ENCODE measurements at regions not wholly inside any gene's neighbourhood (a gene's known extent, or its start where the extent isn't known, plus 50 kb on each side); places are given as distances from the start of the nearest gene placed in this dataset.
"Not testable (repeated sequence)": the region's sequence is repeated elsewhere in the genome, so short reads cannot be mapped to it uniquely, and the experiment has no call there.

DNA sequence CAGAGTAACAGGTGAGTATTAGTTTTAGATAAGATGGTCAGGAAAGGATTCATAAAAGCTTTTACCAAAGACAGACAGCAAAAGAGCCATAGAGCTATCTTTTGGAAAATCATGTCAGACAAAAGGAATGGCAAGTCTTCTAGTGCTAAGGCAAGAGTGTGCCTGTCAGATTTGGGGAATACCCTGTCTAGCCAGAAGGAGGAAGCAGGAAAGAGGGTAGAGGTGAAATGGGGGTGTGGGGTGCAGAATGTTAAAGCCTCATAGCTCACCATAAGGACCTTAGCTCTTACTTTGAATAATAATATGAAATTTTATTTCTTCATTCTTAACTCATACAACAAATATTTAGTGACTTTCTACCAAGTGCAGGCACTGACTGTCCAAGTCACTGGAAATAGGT lies 512.1 kb upstream of the ROBO2 start:
- no peak for DNase-seq (ENCODE audit: low read depth)

DNA sequence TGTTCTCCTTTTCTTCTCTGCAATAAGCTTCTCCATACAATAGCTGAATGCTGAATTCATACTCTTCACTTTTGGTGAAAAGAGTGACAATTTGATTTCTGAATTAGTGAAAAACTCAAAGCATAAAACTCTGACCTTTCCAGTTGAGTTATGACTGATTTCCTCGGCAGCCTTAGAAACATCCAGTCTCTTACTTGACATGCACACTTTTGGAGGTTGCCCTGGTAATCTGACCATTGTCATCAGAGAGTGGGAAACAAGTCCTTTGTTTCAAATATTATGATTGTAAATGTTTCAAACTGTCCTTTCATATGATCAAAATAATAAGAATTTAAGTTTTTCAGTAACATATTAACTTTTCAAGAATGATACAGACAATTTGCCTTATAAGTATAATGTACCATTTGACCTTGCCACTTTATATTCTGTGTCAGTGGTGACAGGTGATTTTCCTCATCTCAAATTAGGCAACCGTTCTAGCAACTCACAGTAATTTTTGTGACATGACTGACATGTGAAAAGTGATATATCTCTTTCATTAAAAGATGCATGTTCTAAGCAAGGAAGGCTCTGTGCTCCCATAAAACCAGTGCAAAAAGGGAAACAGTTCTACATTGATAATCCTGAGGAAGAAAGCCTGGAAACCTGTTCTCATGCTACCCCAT lies 507.6 kb upstream of the ROBO2 start:
- DNase-seq (ENCODE audit: low read depth), result no peak

DNA sequence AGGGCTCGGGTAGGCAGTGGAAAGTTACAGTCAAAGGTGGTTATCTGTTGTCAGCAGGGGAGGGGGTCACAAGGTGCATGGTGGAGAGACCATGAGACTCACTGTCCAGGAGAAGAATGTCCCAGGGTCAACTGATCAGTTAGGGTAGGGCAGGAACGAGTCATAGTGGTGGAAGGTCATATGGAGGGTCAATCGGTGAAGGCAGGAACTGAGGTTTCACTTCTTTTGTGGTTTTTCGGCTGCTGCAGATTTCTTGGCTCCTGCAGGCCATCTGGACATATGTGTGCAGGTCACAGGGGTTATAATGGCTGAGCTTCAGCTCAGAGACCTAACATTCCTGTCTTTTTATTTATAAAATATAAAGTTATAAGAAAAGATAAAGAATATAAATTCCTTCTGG lies 506.2 kb upstream of the ROBO2 start:
- not testable (repeated sequence) for DNase-seq (ENCODE audit: low read depth)

DNA sequence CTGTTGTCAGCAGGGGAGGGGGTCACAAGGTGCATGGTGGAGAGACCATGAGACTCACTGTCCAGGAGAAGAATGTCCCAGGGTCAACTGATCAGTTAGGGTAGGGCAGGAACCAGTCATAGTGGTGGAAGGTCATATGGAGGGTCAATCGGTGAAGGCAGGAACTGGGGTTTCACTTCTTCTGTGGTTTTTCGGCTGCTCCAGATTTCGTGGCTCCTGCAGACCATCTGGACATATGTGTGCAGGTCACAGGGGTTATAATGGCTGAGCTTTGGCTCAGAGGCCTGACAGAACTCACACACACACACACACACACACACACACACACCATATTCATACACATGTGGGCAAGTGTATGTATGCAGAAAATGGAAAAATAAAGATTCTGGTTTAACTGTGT lies 502.0 kb upstream of the ROBO2 start:
- not testable (repeated sequence) for DNase-seq (ENCODE audit: low read depth)

DNA sequence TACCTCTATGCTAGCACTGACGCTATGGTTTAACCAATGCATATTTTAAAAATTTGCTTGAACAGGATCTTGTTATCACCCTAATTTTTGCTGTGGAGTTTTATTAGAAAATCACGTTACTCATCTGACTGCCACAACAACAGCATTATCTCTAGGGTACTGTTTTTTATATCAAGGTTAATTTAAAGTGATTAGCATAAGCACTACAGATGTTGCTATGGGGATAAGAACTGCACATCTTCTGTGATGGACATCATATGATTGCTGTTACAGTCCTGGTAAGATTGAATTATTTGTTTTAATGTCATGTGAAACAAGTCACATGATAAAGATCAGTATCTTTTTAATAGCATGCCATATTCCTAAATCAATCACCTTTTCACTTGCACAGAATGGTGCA lies 492.2 kb upstream of the ROBO2 start:
- no peak for DNase-seq (ENCODE audit: low read depth)

DNA sequence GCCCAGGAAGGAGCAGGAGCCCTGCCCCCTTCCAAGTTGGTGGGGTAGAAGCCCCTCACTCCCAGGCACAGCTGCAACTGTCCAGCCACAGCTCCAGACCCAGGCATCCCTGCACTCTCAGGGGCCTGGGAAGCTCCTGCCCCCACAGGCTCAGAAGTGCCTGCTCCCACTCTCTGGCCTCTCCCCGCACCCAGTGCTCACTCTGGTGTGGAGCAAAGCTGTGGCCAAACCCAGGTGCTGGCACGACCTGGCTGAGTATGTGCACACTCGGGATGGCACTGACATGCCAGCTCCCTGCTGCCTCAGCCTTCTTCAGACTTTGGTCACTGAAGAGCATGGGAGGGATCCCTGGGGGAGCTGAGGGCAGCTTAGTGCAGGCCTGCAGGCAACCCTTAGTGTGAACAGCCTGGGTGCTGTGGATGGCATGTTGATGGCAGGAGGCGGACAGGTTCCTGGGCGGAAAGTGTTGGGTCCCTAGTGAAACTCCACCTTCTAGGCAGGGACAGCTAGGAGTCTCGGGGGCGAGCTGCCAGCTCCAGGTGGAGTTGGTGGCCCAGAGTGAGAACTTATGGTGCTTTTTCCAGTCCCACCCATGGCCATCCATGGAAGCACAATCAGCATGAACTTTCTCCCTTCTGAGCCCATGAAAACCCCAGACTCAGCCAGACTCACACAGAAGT lies 489.2 kb upstream of the ROBO2 start:
- DNase-seq (ENCODE audit: low read depth), result no peak

DNA sequence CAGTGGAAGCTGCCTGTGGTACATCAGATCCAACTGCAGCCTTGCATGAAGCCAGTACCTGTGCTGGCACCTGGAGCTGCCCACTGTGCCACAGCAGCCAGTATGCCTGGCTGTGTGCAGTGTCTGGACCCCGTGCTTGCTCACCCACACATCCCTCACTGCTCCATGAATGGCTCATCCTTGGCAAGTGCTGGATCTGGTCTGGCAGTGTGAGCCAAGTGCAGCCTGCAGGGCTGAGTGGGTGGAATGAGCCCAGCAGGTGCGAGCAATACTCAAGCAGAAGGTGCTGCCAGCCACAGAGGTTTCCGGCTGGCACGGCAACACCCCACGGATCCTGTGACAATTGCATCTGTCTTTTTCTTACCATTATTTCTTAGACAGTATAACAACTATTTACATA lies 488.2 kb upstream of the ROBO2 start:
- no peak for DNase-seq (ENCODE audit: low read depth)

DNA sequence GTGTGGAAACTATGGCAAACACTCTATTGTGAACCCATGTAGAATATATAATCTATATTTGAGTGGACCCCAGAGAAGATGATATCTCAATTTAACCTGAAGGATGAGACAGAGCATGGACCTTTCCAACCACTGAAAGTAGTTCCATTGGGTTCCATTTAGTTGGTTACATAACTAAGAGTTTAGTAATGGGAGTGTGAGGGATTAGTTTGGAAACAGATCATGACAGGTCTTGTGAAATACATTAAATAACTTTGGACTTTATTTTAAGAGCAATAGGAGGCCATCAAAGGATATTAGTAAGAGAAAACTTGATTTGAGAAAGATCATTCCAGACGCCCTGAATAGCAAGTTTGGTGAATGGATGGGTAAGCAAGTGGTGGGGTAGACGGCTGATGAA lies 487.2 kb upstream of the ROBO2 start:
- no peak for DNase-seq (ENCODE audit: low read depth)

DNA sequence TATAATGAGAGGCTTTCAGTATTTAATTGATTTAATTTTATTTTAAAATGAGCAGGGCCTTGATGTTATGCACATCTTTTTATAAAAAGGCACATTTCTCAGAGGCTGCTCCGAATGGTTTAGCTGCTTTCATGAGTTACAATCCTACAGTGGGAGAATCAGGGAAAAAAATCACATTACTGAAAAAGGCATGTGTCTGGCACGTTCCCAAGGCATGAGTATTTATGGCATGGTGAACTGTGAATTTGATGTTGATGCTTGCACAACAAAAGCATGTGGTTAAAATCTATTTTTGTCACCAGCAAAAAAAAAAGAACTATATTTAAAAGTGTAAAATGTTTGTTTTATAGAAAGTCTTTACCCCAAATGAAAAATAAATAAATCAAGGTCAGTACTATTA lies 485.2 kb upstream of the ROBO2 start:
- DNase-seq (ENCODE audit: low read depth), result peak; percentile 53

DNA sequence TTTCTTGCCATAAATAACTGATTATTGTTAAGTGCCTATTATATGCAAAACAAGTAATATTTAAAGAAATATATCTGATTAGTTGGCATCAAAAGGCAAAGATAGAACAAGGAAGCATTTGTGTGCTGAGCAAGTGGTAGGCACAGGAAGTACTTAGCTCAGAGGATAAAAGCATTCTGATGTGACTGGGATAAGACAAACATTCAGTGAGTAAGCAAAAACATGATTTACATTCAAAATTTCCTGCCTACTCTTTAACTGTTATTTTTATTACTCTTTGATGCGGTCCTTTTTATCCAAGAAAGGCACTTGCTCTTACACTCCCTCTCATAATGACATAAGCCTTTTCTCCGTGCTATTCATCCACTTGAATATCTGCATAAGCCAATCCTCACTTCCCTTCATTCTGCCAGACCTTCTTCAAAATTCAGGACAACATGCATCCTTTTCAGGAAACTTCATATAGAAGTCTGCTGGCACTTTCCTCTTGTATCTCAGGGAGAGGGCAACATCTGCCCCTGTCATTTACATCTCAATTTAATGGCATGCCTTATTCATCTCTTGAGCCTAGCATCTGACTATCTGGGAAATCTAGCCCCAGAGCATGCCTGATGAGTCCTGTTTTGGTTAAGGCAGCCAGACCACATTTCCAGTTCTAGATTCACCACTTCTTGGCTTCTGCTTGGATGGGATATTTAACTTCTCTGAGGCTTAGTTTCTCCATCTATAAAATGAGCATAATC lies 478.2 kb upstream of the ROBO2 start:
- no peak for DNase-seq (ENCODE audit: low read depth)

DNA sequence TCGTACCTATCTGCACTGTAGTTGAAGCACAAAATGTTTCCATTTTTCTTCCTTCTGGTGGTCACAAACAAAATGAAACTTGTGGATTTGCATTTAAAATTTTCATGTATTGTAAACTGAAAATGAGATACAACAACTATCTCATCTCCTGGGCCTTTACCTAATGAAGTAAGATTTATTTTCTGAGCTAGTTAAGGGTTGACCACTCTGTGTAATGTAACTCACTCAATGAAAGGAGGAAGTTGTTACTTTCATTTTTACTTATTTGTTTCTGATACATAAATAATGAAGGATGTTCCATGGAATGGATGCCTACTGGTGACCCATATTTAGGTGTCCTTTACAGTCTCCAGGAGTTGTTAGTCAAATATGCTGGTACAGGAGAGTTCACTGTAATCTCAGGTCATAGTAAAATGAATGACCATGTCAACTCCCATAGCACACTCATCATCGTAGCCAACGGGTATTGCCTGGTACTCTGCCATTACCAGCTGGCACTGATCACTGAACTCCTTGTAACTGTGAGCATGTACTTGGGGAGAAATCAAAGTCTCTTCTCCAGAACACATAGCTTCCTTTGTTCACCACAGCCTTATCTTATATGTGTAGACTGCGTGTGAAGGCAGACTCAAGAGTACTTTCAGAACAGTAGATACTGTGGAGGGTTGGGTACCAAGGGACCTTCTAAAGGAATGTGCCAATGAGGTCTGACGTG lies 474.2 kb upstream of the ROBO2 start:
- no peak for DNase-seq (ENCODE audit: low read depth)

DNA sequence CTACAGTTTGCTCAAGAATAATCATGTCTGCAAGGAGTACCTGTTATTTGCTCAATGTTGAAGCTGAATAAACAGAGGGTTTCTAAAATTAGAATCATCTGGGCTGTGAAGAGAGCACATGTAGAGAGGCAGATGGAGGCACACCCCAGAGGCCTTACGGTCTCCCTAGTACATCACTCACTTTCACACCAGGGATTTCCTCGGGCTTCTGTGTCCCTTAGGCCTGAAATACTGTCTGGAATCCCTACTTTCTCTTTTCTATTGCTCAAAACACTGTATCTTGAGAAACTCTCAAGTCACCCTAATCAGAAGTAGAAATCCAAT lies 473.7 kb upstream of the ROBO2 start:
- no peak for DNase-seq (ENCODE audit: low read depth)

DNA sequence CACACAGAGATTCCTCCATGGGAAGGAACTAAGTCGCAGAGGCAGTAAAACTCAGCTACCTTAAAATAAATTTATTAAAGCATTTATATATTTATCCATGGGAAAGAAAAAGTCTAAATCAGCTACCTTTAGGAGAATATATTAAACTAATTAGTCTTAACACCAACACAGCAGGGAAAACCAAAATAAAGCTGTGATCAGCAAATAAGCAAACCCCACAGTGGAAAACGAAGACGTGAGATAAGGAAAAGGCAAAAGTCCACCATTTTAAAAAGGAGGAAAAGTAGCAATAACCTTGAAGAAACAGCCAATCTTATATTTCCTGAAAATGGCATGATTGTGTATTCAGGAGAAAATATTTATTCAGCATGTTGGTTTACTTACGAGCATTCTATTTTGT lies 473.0 kb upstream of the ROBO2 start:
- no peak for DNase-seq (ENCODE audit: low read depth)

DNA sequence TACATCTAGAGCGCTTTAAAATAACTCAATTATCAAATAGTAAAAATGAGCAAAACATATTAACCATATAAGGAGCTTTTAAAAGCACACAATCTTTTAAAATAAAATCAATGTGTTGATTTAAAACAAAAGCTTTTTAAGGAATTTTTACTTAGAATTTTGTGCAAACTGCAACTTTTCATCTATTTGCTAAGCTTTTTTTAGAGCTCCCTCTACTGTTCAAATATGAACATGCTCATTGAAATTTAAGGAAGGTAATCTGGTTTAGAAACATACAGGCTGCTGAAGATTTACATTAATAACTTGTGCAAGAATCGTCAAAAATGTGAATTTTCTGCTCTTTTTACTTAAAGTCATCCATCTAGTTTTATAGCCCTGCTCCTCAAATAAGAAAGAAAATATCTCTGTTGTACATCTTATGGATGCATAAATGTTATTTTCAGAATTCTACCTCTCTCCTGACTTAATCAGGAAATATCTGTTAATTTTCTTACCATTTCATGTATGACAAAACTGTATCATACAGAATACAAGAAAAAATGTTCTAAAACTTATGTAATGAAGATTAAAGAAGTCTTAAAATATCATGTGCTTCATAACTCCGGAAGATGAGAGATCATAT lies 469.4 kb upstream of the ROBO2 start:
- no peak for DNase-seq (ENCODE audit: low read depth)

DNA sequence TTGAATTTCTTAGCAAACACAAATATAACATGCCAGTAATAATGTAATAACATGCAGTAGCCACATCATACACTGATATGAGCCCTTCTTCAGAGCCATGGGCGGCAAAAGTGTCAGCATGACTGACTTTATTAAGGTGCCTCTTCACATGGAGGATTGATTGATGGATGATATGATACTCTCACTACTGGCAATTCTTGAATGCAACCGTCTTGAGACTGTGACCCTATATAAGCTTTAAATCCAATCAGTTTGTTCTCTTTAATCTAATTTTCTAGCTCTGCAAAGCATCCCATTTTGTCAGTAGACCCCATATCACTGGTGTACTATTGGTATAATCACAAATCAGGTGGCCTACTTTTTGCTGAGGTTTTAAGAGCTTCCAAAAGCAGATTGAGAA lies 463.7 kb upstream of the ROBO2 start:
- DNase-seq (ENCODE audit: low read depth), result no peak

DNA sequence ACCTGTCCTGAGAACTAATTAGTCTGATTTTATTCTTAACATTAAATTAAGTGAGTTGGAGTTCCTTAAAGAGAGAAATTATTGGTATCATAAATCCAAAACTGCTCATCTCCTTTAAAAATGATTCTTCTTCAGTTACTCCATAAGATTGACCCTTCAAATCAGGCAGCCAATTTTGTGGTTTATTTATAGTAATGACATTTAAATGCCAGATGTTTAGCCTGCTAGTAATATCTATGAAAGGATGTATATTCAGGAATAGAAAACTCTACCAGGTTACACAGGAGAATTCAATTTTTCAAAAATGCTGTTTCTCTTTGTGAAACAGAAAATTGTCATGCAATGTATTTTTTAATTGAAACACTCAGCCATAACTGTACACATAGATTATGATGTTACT lies 457.8 kb upstream of the ROBO2 start:
- no peak for DNase-seq (ENCODE audit: low read depth)

DNA sequence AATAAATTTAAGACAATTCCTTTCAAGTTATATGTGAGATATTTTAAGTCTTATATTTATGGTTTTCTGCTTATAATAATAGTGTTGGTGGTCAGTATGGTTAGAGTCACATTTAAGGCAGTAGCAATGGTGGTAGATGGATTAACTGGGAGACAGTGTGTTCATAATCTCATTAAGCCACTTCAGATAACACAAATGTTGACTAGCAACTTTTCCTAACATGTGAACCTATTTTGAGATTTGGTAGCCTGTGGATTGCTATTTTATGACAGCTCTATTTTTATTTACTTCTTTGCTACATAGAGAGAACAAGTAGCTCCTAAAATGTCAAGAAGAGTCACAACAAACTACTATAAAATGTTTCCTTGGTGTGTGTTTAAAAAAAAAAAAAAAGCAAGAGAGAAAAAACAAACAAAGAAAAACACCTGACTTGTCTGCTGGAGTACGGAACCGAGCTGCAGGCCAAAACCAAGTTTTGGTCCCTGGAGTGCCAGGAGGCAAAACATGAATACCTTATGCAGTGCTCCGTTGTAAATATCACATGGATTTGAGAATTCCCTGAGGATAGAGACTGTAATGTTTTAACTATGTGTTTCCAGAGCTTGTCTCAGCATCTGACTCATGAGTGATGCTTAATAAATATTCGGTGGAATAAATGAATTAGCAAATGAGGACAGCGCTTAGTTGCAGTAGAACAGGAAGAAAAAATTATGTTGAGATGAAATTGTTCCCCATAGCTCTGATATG lies 457.1 kb upstream of the ROBO2 start:
- DNase-seq (ENCODE audit: low read depth), result peak; percentile 6

DNA sequence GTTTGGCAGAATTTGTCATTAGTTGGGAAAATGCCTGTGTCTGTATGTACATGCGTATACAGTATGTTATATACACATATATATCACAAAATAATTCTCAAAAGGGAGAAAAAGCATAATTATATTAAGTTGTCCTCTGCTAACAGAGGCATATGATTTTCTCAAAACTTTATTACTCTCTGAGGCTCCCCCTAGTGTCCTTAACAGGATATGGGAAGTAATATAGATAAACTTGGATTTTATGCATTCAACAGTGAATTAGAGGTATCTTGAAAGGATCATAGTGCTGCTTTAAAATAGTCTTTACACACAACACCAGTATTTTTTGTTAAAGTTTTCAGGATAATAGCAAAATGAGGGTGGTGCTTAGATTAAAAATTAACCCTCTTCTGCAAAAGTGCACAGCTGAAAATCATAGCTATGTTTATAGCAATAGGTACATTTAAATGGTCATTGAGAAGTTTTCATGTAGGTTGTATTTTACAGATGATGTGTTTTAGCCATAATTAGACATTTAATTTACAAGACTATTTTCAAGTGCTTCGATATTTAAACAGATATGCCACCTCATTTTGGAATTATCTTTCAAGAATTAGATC lies 454.0 kb upstream of the ROBO2 start:
- DNase-seq (ENCODE audit: low read depth), result no peak

DNA sequence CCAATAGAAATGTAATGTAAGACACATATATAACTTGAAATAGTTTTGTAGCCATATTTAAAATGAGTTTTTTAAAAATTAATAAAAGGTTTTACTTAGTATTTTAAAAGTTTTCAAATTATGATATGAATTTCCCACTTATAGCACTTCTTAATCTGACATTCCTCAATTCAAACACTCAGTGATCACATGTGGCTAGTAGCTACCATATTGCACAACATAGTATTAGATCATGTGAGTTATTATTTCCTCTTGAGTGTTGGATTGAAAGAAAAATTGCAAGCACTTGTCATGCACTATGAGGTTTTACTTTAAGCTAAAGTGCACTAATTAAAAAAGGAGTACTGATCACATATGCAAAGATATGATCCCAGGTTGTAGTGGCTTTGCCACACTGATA lies 453.4 kb upstream of the ROBO2 start:
- DNase-seq (ENCODE audit: low read depth), result no peak

DNA sequence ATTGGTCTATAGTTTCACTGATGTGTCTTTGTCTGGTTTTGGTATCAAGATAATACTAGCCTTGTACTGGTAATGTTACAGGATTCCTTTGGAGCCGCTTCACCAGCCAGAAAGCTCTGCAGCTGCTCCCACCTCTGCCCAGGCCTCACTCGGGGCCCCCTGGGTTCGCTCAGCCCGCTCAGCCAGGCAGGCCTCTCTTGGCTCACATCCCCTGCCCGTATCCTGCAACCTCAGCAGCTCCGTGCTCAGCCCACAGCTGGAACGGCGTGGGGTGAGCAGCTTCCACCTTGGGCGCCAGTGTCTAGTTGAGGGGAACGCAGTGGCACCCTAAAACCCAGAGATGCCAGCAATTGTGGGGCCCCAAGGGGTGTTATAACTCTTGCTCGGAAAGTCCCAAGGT lies 429.7 kb upstream of the ROBO2 start:
- DNase-seq (ENCODE audit: low read depth), result no peak

DNA sequence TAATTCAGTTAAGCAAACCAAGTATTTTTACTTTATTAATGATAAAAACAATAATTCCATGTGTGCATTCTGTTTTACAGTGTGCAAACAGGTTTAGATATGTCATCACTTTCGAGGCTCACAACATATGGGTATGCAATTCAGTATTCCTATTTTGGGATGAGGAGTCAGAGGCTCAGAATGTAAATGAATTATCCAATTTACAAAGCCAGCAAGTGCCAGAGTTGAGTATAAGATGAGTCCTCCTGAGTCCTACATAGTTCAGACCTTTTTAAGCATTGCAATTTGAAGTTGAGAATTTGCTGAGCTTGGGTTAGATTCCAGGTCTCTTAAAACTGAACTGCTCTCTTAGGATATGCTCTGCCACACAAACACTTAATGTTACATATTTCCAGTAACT lies 424.2 kb upstream of the ROBO2 start:
- no peak for DNase-seq (ENCODE audit: low read depth)
